HAP-1 (cell line): ENCODE measurements at regions not wholly inside any gene's neighbourhood (a gene's known extent, or its start where the extent isn't known, plus 50 kb on each side); places are given as distances from the start of the nearest gene placed in this dataset.

ENCODE experiments used
- DNase-seq, 2 experiments: peaks; one replicate each; pipeline ENCODE4 v3.0.0-alpha.2; 2016 to 2020; ENCODE audit warnings: low spot score in 2 of 2
- H3K27me3 ChIP-seq: fragments of 250-450 bp; sonication (Bioruptor Pico); 2 replicates; pipeline ENCODE4 v1.5.1; 2020; ENCODE audit warnings: low read depth, mild to moderate bottlenecking, moderate library complexity
- H3K36me3 ChIP-seq: fragments of 250-450 bp; sonication (Bioruptor Pico); replicated peaks from 2 replicates; pipeline ENCODE4 v1.5.1; 2020; ENCODE audit warnings: mild to moderate bottlenecking
- H3K4me1 ChIP-seq: fragments of 250-450 bp; sonication (Bioruptor Pico); 2 replicates; pipeline ENCODE4 v1.5.1; 2020; ENCODE audit warnings: mild to moderate bottlenecking
- H3K4me3 ChIP-seq: fragments of 250-450 bp; sonication (Bioruptor Pico); 2 replicates; pipeline ENCODE4 v1.5.1; 2020; ENCODE audit warnings: mild to moderate bottlenecking, moderate library complexity
- H3K9me3 ChIP-seq: fragments of 250-450 bp; sonication (Bioruptor Pico); 2 replicates; pipeline ENCODE4 v1.5.1; 2020; ENCODE audit warnings: mild to moderate bottlenecking, moderate library complexity
- in situ Hi-C: fragments of 300-500 bp; cut with MboI; formaldehyde crosslinking; loops from 3 replicates; pipeline ENCODE4 v1.14.3; 2020; ENCODE audit warnings: low sequenced_read_pairs, inconsistent platforms, mixed read lengths

GRCh38 chr6:110558575-110558974, 82.2 kb upstream of the SLC22A16 start:
- Histone ChIP-seq H3K36me3 (no peaks in the 10 kb centered on the region), H3K9me3 (no peaks in the 10 kb centered on the region), H3K4me1 (peaks cover 7% of the 10 kb centered on the region; the same call in 1 of the 2 replicates), H3K4me3 (no peak overlapping the region), H3K27me3 (no peaks in the 10 kb centered on the region)
- in situ Hi-C loops, result no loop called here
- no peak for DNase-seq

- in situ Hi-C loops, result no loop called here
- 0 out of 2 replicates have a peak, but pooled peaks cover 4% of the 10 kb centered on the region for H3K9me3 ChIP-seq
Observed at GRCh38 chr6:110557199-110557598, 80.8 kb upstream of the SLC22A16 start.

GRCh38 chr6:110556317-110557110, 80.1 kb upstream of the SLC22A16 start:
- no peaks in the 10 kb centered on the region for H3K36me3 ChIP-seq

More at GRCh38 chr6:110557199-110557598, 80.8 kb upstream of the SLC22A16 start:
- H3K27me3 ChIP-seq, result no peaks in the 10 kb centered on the region
- no peaks in the 10 kb centered on the region for H3K36me3 ChIP-seq
- no peak overlapping the region for H3K4me3 ChIP-seq
- H3K4me1 ChIP-seq, result peaks cover 6% of the 10 kb centered on the region; the same call in 1 of the 2 replicates
- DNase-seq, result no peak

GRCh38 chr6:110554966-110555460, 78.6 kb upstream of the SLC22A16 start:
- peaks cover 4% of the 10 kb centered on the region; the same call in 1 of the 2 replicates for H3K4me1 ChIP-seq
- no peaks in the 10 kb centered on the region for H3K27me3 ChIP-seq
- in situ Hi-C loops, result no loop called here
- H3K36me3 ChIP-seq, result no peaks in the 10 kb centered on the region
- 0 out of 2 replicates have a peak, but pooled peaks cover 4% of the 10 kb centered on the region for H3K9me3 ChIP-seq
- no peak overlapping the region for H3K4me3 ChIP-seq
- no peak for DNase-seq

More at GRCh38 chr6:110556317-110557110, 80.1 kb upstream of the SLC22A16 start:
- H3K9me3 ChIP-seq, result 0 out of 2 replicates have a peak, but pooled peaks cover 4% of the 10 kb centered on the region
- H3K4me3 ChIP-seq, result no peak overlapping the region
- in situ Hi-C loops, result no loop called here
- DNase-seq, result no peak
- H3K4me1 ChIP-seq, result peaks cover 6% of the 10 kb centered on the region; the same call in 1 of the 2 replicates
- no peaks in the 10 kb centered on the region for H3K27me3 ChIP-seq

GRCh38 chr6:110554441-110554840, 78.0 kb upstream of the SLC22A16 start:
- H3K4me1 ChIP-seq, result no peaks in the 10 kb centered on the region; the same call in 1 of the 2 replicates
- no peak for DNase-seq
- in situ Hi-C loops, result no loop called here
- no peaks in the 10 kb centered on the region for H3K36me3 ChIP-seq
- H3K27me3 ChIP-seq, result no peaks in the 10 kb centered on the region
- H3K9me3 ChIP-seq, result 0 out of 2 replicates have a peak, but pooled peaks cover 4% of the 10 kb centered on the region
- H3K4me3 ChIP-seq, result no peak overlapping the region

GRCh38 chr6:110552901-110553641, 76.7 kb upstream of the SLC22A16 start:
- in situ Hi-C loops, result no loop called here
- Histone ChIP-seq H3K4me1 (no peaks in the 10 kb centered on the region), H3K9me3 (0 out of 2 replicates have a peak, but pooled peaks cover 4% of the 10 kb centered on the region), H3K27me3 (peaks cover 4% of the 10 kb centered on the region; the same call in 1 of the 2 replicates), H3K4me3 (no peak overlapping the region), H3K36me3 (no peaks in the 10 kb centered on the region)
- DNase-seq, result no peak

- Histone ChIP-seq H3K36me3 (no peaks in the 10 kb centered on the region), H3K4me1 (no peaks in the 10 kb centered on the region), H3K4me3 (no peak overlapping the region), H3K27me3 (peaks cover 11% of the 10 kb centered on the region; the same call in 1 of the 2 replicates), H3K9me3 (0 out of 2 replicates have a peak, but pooled peaks cover 4% of the 10 kb centered on the region)
- DNase-seq, result no peak
- in situ Hi-C loops, result no loop called here
Observed at GRCh38 chr6:110552076-110552475, 75.7 kb upstream of the SLC22A16 start.

- Histone ChIP-seq H3K4me1 (no peaks in the 10 kb centered on the region), H3K36me3 (no peaks in the 10 kb centered on the region), H3K4me3 (no peak overlapping the region), H3K27me3 (peaks cover 11% of the 10 kb centered on the region; the same call in 1 of the 2 replicates), H3K9me3 (0 out of 2 replicates have a peak, but pooled peaks cover 4% of the 10 kb centered on the region)
- in situ Hi-C loops, result no loop called here
- DNase-seq, result no peak
Observed at GRCh38 chr6:110551088-110551487, 74.7 kb upstream of the SLC22A16 start.

GRCh38 chr6:110550353-110550752, 73.9 kb upstream of the SLC22A16 start:
- H3K4me1 ChIP-seq, result no peaks in the 10 kb centered on the region
- in situ Hi-C loops, result no loop called here
- no peaks in the 10 kb centered on the region for H3K36me3 ChIP-seq
- 0 out of 2 replicates have a peak, but pooled peaks cover 4% of the 10 kb centered on the region for H3K9me3 ChIP-seq
- no peak for DNase-seq
- peaks cover 11% of the 10 kb centered on the region; the same call in 1 of the 2 replicates for H3K27me3 ChIP-seq
- H3K4me3 ChIP-seq, result no peak overlapping the region

- DNase-seq, result no peak
- 0 out of 2 replicates have a peak, but pooled peaks cover 6% of the 10 kb centered on the region for H3K9me3 ChIP-seq
- in situ Hi-C loops, result no loop called here
Observed at GRCh38 chr6:110549277-110549676, 72.9 kb upstream of the SLC22A16 start.

GRCh38 chr6:110548110-110548847, 71.9 kb upstream of the SLC22A16 start:
- no peak for DNase-seq
- Histone ChIP-seq H3K4me1 (no peaks in the 10 kb centered on the region), H3K9me3 (0 out of 2 replicates have a peak, but pooled peaks cover 6% of the 10 kb centered on the region), H3K36me3 (no peaks in the 10 kb centered on the region), H3K27me3 (peaks cover 11% of the 10 kb centered on the region; the same call in 1 of the 2 replicates), H3K4me3 (no peak overlapping the region)
- in situ Hi-C loops, result no loop called here

More at GRCh38 chr6:110549277-110549676, 72.9 kb upstream of the SLC22A16 start:
- Histone ChIP-seq H3K4me3 (no peak overlapping the region), H3K27me3 (peaks cover 11% of the 10 kb centered on the region; the same call in 1 of the 2 replicates), H3K4me1 (no peaks in the 10 kb centered on the region), H3K36me3 (no peaks in the 10 kb centered on the region)

GRCh38 chr6:110547266-110547964, 71.0 kb upstream of the SLC22A16 start:
- in situ Hi-C loops, result no loop called here

More at GRCh38 chr6:110547266-110547964, 71.0 kb upstream of the SLC22A16 start:
- no peak for DNase-seq
- 0 out of 2 replicates have a peak, but pooled peaks cover 3% of the 10 kb centered on the region for H3K9me3 ChIP-seq
- H3K4me3 ChIP-seq, result no peak overlapping the region
- no peaks in the 10 kb centered on the region for H3K36me3 ChIP-seq
- H3K27me3 ChIP-seq, result peaks cover 13% of the 10 kb centered on the region; the same call in 1 of the 2 replicates
- H3K4me1 ChIP-seq, result no peaks in the 10 kb centered on the region
